Activated T-cell treated with anti-CD3 and anti-CD28 coated beads for 48 hours (primary cell): ENCODE measurements at regions not wholly inside any gene's neighbourhood (a gene's known extent, or its start where the extent isn't known, plus 50 kb on each side); places are given as distances from the start of the nearest gene placed in this dataset.
A peak's percentile ranks its signal among the peaks of the same experiment; 100 is the strongest.

Source experiments
- DNase-seq: peaks from one replicate; pipeline ENCODE4 v3.0.0-alpha.2; 2020; ENCODE audit warnings: low read depth

GRCh38 chr1:43065616-43066399 lies 106.3 kb downstream of the EBNA1BP2 start:
- DNase-seq, result no peak

GRCh38 chr1:43065191-43065590 lies 106.5 kb upstream of the SLC2A1 start:
- DNase-seq, result no peak

DNA sequence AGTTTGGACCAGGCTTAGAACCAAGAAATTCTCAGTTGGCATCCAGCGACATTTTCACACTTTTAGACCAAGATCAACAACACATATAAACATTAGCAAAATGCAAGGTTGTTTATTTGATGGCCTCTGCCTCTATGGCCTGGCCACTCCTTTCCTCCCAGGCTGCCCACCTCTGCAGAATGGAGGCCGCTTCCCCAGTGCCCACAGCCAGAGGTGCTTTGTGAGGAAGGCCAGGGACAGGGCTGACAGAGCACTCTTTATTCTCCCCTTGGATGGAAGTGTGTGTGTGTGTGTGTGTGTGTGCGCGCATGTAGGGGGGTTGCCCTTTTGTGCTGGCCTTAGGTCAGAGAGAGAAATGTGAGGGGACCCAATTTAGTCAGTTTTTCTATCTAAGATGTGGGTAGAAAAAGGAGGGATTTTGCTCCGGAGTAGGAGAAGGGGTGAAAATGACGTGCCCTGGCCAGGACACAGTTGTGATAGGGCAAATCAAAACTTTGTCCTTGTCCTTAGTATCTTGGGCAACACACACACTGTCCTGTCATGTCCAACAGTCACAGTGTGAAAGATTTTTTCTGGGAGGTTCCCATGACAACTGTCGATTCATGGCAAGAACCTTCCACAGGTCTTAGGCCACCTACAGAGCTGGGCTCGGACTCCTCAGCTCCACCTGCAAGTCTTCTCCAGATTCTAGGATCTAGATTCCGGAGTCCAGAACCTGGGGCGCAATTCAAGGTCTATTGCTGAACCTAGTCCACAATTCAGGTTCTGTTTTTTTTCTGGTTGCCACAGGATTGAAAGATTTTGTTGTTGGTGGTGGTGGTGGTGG lies 104.9 kb upstream of the SLC2A1 start:
- DNase-seq, result no peak

DNA sequence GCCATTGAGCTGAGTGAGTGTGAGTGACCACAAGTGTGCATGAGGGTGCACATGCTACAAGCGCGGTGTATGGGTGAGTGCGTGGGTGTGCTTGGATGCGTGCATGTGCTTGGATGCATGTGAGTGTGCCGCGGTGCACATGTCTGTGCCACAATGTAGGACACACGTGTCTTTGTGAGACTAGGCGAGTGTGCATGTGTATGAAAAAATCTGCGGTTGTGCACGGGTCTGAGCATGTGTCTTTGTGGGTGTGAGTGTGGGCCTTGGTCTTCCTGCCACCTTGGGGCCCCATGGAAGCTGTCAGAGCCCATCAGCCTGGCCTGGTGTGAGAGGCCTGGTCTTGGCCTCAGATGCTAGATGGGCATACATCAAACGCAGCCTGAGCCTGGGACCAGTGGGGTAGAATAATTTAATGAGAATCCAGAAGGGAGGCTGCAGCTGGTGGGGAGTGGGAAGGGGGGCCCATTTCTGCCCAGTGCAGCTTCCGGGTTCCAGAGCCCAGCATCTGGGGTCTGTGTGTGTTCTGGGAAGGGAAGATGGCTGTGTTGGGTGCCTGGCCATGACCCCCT lies 103.9 kb upstream of the SLC2A1 start:
- DNase-seq, result no peak

- DNase-seq, result no peak
These were observed 103.1 kb upstream of the SLC2A1 start for GRCh38 chr1:43061757-43062156.

DNA sequence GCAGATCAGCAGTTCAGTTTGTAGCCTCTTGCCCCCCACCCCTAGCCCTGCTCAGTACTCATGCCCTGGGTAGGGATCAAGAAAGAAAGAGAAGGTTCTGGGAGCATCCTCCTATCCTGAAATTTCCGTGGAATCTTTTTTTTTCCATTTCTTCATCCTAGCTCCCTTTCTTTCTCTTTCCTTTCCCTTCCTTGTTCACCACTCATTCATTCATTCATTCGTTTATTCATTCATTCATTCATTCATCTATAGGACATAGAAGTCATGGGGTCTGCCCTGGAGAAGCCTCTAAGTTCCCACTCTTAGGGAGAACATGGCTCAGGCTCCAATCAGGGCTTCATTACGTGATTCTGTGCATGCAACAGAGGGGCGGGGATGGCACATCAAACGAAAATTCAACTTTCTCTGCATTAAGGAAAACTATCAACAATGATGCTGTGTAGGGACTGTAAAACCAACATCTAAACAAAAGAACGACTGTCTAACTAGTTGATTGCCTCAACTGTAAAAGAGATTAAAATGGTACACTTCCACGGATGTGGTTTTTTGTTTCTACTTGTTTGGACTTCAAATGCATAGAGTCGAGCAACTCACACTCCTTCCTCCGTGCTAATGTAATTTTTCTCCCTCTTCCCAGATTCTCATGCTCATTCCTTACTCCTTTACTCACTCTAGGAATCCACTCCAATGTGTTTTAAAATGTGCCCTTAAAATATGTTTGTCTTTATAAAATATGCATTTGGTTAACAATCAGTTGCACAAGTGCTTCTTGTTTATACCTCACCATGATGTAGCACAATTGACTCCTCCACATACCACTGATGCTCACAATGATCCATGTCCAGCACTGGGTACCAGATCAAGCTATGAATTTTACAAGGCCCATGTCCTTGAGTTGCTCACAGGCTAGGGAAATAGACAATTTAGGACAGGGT lies 101.2 kb upstream of the SLC2A1 start:
- DNase-seq, result no peak

GRCh38 chr1:43058545-43059360 lies 100.1 kb upstream of the SLC2A1 start:
- peak; percentile 24 for DNase-seq

- DNase-seq, result no peak
These were observed 99.4 kb upstream of the SLC2A1 start for GRCh38 chr1:43058056-43058455.

DNA sequence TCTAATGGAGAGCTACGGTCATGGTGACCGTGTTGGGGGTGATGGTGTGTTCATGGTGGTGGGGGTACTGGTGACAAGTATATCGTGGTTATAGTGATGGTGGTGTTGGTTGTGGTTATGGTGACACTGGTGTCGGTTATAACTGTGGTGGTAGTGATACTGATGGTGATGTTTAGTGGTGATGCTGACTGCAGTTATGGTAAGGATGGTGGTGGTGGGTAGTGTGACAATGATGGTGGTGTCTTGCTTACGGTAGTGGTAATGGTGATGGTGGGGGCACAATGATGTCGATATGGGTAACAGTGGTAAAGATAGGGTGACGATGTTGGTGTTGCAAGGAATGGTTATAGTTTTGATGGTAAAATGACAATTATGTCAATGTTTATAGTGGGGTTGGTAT lies 98.9 kb upstream of the SLC2A1 start:
- no peak for DNase-seq

DNA sequence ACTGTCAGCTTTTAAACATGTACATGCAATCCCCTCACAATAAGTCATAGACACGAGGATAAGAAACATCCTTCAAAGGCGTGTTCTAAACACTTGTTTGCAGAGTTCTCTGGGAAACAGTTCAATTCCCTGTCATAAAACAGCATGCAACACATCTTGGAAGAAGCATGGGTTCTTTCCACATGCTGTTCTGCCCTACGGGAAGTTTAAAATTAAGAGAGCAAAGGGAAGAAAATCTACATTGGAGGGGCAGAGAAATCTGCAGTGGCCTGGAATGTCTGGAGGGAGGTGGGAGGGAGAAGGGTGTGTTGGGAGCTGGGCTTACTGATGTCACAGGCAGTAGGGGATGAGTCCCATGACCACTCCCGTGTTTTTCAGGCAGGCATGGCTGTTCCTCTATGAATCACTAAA lies 98.3 kb upstream of the SLC2A1 start:
- DNase-seq, result no peak

- no peak for DNase-seq
These were observed 97.8 kb upstream of the SLC2A1 start for GRCh38 chr1:43056460-43056859.

DNA sequence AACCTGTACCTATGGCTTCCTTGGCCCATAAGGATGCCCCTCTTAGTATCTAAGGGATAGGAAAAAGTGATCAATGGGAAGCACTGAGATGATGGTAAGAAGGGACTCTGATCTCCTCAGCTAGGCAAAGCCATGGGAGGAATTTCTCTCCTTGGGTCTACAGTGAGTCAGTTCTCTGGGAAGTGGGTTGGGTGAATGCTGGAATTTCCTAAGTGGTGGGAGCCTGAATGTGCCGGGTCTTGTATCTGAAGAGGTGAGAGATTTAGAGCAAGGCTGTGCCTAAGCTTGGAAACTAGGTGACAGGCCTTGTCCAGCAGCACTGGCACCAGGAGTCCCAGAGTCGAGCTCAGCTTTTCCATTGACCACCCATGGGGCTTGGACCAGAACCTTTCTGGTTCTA lies 96.3 kb upstream of the SLC2A1 start:
- no peak for DNase-seq

DNA sequence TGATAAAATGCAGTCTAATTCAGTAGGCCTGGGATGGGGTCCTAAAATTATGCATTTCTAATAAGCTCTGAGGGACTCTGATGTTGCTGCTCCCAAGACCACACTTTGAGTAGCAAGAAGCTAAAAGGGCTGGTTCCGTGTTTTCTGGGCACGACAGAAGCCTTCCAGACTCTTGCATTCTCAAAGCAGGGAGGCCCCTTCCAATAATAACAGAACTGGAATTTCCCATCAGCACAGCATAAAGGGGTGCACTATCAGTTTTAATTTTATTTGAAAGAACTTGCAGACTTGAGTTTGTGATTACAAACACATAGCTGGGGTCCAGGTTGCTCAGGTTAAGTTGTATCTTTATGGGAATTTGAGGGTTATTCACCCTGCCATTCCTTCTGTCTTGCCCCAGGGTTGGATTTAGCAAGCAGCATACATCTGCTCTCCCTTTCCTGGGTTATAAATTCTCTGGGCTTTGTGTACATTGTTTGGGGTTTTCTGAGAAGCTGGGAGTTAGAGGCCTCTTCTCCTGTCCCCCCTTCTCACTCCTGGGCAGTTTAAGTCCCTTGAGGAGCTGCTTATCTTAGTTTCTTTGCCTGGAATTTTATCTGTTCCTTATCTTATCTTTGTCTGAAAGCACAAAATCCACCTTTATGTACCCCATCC lies 94.2 kb upstream of the SLC2A1 start:
- no peak for DNase-seq

- DNase-seq, result no peak
These were observed 93.7 kb upstream of the SLC2A1 start for GRCh38 chr1:43052322-43052721.

- DNase-seq, result no peak
These were observed 90.8 kb upstream of the SLC2A1 start for GRCh38 chr1:43049481-43049880.

DNA sequence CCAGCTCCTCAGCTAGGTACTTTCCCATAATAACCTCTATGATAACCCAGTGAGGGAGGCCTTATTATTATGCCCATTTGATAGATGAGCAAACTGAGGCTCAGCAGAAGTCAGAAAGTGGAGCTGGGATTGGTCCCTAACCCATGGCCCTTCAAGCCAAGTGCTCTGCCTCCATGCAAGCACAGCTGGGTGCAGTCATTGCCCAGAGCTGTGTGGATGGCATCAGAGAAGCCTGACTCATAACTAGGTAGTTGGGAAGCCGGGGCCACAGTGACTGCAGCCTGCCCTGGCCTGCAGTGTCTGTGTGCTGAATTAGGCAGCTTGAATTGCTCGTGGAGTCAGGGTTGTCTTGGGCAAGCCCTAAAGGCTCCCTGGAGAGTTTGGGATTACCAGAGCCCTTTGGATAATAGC lies 89.9 kb upstream of the SLC2A1 start:
- DNase-seq, result no peak

- no peak for DNase-seq
These were observed 88.5 kb upstream of the SLC2A1 start for GRCh38 chr1:43047135-43047534.

DNA sequence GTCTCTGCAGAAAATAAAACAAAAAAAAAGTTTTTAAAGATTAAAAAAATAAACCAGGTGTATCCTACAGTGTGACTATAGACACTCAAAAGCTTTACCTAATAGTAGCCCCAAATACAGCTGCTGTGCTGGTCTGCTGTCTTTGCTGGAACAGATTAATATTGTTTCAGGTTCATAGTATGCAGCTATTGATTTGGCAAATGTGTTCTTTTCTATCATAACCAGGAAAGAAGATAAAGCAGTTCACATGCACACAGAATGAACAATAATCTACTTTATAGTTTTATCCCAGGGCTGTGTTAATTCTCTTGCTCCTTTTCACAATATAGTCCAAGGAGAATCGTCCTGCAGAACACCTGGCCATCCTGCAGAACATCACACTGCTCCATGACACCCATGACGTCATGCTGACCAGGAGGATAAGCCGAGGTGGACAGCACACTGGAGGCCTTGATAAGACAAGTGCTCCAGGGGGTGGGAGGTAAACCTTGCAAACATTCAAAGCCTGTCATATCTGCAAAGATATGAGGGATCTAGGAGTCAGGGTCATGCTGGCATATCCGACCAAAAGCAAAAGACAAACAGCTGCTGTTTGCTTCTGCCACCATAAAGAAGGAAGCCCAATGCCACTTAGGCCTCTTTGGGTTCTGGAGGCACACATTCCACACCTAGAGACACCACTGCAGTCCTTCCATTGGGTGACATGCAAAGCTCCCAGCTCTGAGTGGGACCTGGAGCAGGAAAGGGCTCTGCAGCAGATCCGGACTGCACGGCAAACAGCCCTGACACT lies 86.1 kb upstream of the SLC2A1 start:
- no peak for DNase-seq

DNA sequence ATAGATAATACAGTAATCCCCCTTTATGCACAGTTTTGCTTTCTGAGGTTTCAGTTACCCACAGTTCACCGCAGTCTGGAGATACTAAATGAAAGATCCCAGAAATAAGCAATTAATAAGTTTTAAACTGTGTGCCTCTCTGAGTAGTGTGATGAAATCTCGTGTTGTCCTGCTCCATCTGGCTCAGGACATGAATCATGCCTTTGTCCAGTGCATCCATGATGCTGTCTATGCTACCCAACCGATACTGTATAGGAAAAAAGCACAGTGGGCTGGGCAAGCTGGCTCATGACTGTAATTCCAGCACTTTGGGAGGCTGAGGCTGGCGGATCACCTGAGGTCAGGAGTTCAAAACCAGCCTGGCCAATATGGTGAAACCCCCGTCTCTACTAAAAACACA lies 85.0 kb upstream of the SLC2A1 start:
- DNase-seq, result no peak
